HCT116 (cell line): ENCODE measurements at regions not wholly inside any gene's neighbourhood (a gene's known extent, or its start where the extent isn't known, plus 50 kb on each side); places are given as distances from the start of the nearest gene placed in this dataset.

Experiments
- ATAC-seq: fragments of 200-7000 bp; cut with Tn5 transposase; 2 replicates; pipeline ENCODE4 v1.9.1; 2020; ENCODE audit warnings: mild to moderate bottlenecking, moderate library complexity
- BruUV-seq: library from RNA; stranded (reverse); fragments of 400-500 nt; replicated peaks from 2 replicates; lab custom pipeline; 2021; lab: Mats Ljungman, UMichigan
- CTCF ChIA-PET: fragments of 300-600 bp; sonication (Branson Sonifier 250); formaldehyde crosslinking; loops from one replicate; lab custom pipeline; 2021; ENCODE audit warnings: antibody characterized with exemption; lab: Charles Lee
- POLR2A ChIA-PET: fragments of 300-600, 350-600 bp; sonication (Branson Sonifier 250); formaldehyde crosslinking; loops from one replicate; lab custom pipeline; 2021; ENCODE audit warnings: antibody characterized with exemption; lab: Charles Lee
- RAD21 ChIA-PET, 2 experiments: fragments of 300-600 bp; sonication (Branson Sonifier 250); formaldehyde crosslinking; loops; one replicate each; lab custom pipeline; 2023; ENCODE audit warnings: low total read pairs in 2 of 2; ENCODE audit not compliant: uncharacterized antibody in 2 of 2, unreplicated experiment in 2 of 2, low non-redundant PET in 1 of 2; lab: Charles Lee
- DNase-seq: peaks from one replicate; pipeline ENCODE4 v3.0.0-alpha.2; 2010; ENCODE audit warnings: low read depth, low spot score
- H2AFZ ChIP-seq: fragments of 200-600 bp; shearing (Covaris generic), sonication (generic); 2 replicates; pipeline ENCODE4 v1.6.1; 2017; ENCODE audit warnings: low read depth, mixed run types, mixed read lengths, antibody characterized with exemption, low read length; ENCODE audit not compliant: poor library complexity, severe bottlenecking
- H3K27ac ChIP-seq: 2 replicates; pipeline ENCODE4 v1.5.1; 2012; ENCODE audit warnings: low read depth, low read length
- H3K27me3 ChIP-seq: fragments of 200-600 bp; sonication (generic); 2 replicates; pipeline ENCODE4 v1.6.1; 2016; ENCODE audit warnings: mixed run types, low read length, mixed read lengths; ENCODE audit not compliant: insufficient read depth
- H3K36me3 ChIP-seq, 2 experiments: fragments of 200-500 bp in 1 of 2; fragments of 200-600 bp in 1 of 2; sonication (Bioruptor generic) in 1 of 2; sonication (generic) in 1 of 2; 2 replicates each; pipeline versions ENCODE4 v1.5.1 to v1.6.1; 2014 to 2016; ENCODE audit warnings: low read length in 2 of 2, inconsistent platforms in 1 of 2, mixed read lengths in 1 of 2, mixed run types in 1 of 2; ENCODE audit not compliant: insufficient read depth in 2 of 2, control insufficient read depth in 1 of 2
- H3K4me1 ChIP-seq, 2 experiments: fragments of 200-600 bp in 1 of 2; sonication (generic) in 1 of 2; 2 replicates each; pipeline versions ENCODE4 v1.5.1 to v1.6.1; 2012 to 2017; ENCODE audit warnings: low read length in 2 of 2, inconsistent platforms in 1 of 2, mild to moderate bottlenecking in 1 of 2, mixed read lengths in 1 of 2, mixed run types in 1 of 2, moderate library complexity in 1 of 2; ENCODE audit not compliant: insufficient read depth in 2 of 2, control insufficient read depth in 1 of 2
- H3K4me2 ChIP-seq: fragments of 200-600 bp; sonication (generic); 2 replicates; pipeline ENCODE4 v1.6.1; 2017; ENCODE audit warnings: mixed run types, low read length, mixed read lengths
- H3K4me3 ChIP-seq, 2 experiments: fragments of 200-600 bp in 1 of 2; sonication (generic) in 1 of 2; replicated peaks in 1 of 2; 2 replicates each; pipeline ENCODE4 v1.5.1; 2011 to 2016; ENCODE audit warnings: low read length in 2 of 2, control low read depth in 1 of 2, low read depth in 1 of 2, mild to moderate bottlenecking in 1 of 2, mixed read lengths in 1 of 2, mixed run types in 1 of 2
- H3K79me2 ChIP-seq: fragments of 200-600 bp; sonication (generic); 2 replicates; pipeline ENCODE4 v1.6.1; 2017; ENCODE audit warnings: mild to moderate bottlenecking, mixed run types, low read length, moderate library complexity, mixed read lengths; ENCODE audit not compliant: insufficient read depth
- H3K9ac ChIP-seq: fragments of 200-600 bp; sonication (generic); 2 replicates; pipeline ENCODE4 v1.6.1; 2016; ENCODE audit warnings: low read length, mixed read lengths
- H3K9me2 ChIP-seq: fragments of 200-600 bp; sonication (generic), shearing (Covaris generic); 2 replicates; pipeline ENCODE4 v1.6.1; 2017; ENCODE audit warnings: mixed run types, mild to moderate bottlenecking, moderate library complexity; ENCODE audit not compliant: insufficient read depth
- H3K9me3 ChIP-seq, 2 experiments: fragments of 200-500 bp in 1 of 2; fragments of 200-600 bp in 1 of 2; sonication (Bioruptor generic) in 1 of 2; sonication (generic) in 1 of 2; 2 replicates each; pipeline ENCODE4 v1.6.1; 2014 to 2017; ENCODE audit warnings: low read length in 2 of 2, mixed read lengths in 2 of 2, inconsistent platforms in 1 of 2, low read depth in 1 of 2, mild to moderate bottlenecking in 1 of 2, mixed run types in 1 of 2, moderate library complexity in 1 of 2; ENCODE audit not compliant: control insufficient read depth in 1 of 2, insufficient read depth in 1 of 2
- H4K20me1 ChIP-seq: fragments of 200-600 bp; sonication (generic), shearing (Covaris generic); 2 replicates; pipeline ENCODE4 v1.6.1; 2017; ENCODE audit warnings: mixed run types, mild to moderate bottlenecking, moderate library complexity; ENCODE audit not compliant: insufficient read depth
- ATF3 ChIP-seq: IDR thresholded peaks from 2 replicates; pipeline ENCODE4 v1.6.1; 2012
- CBX3 ChIP-seq: IDR thresholded peaks from 2 replicates; pipeline ENCODE4 v1.6.1; 2012; ENCODE audit warnings: low read depth
- CEBPB ChIP-seq: IDR thresholded peaks from 2 replicates; pipeline ENCODE4 v1.6.1; 2012; ENCODE audit warnings: low read depth
- CTCF ChIP-seq, 3 experiments: fragments of 200-600 bp in 1 of 3; sonication (generic) in 1 of 3; IDR thresholded peaks in 2 of 3; conservative IDR thresholded peaks in 1 of 3; 2 replicates each; pipeline ENCODE4 v1.5.1; 2012 to 2017; ENCODE audit warnings: low read depth in 2 of 3, low read length in 2 of 3, antibody characterized with exemption in 1 of 3, borderline replicate concordance in 1 of 3, control low read depth in 1 of 3, mild to moderate bottlenecking in 1 of 3, mixed read lengths in 1 of 3, mixed run types in 1 of 3, moderate library complexity in 1 of 3; ENCODE audit not compliant: insufficient read depth in 1 of 3
- EGR1 ChIP-seq: IDR thresholded peaks from 2 replicates; pipeline ENCODE4 v1.6.1; 2012; ENCODE audit warnings: low read depth
- ELF1 ChIP-seq: IDR thresholded peaks from 2 replicates; pipeline ENCODE4 v1.6.1; 2012; ENCODE audit warnings: low read depth, borderline replicate concordance
- EZH2 ChIP-seq: fragments of 200-600 bp; sonication (generic); IDR thresholded peaks from 2 replicates; pipeline ENCODE4 v1.6.1; 2017; ENCODE audit warnings: antibody characterized with exemption, mixed run types
- FOSL1 ChIP-seq: IDR thresholded peaks from 2 replicates; pipeline ENCODE4 v1.6.1; 2012; ENCODE audit warnings: low read depth
- MAX ChIP-seq: IDR thresholded peaks from 2 replicates; pipeline ENCODE4 v1.6.1; 2012
- RAD21 ChIP-seq: IDR thresholded peaks from 2 replicates; pipeline ENCODE4 v1.6.1; 2012; ENCODE audit warnings: low read depth, mild to moderate bottlenecking
- REST ChIP-seq: IDR thresholded peaks from 2 replicates; pipeline ENCODE4 v1.6.1; 2012; ENCODE audit warnings: low read depth
- SP1 ChIP-seq: IDR thresholded peaks from 2 replicates; pipeline ENCODE4 v1.6.1; 2012; ENCODE audit warnings: low read depth
- SRF ChIP-seq: IDR thresholded peaks from 2 replicates; pipeline ENCODE4 v1.6.1; 2012; ENCODE audit warnings: low read depth
- YY1 ChIP-seq: IDR thresholded peaks from 2 replicates; pipeline ENCODE4 v1.6.1; 2011; ENCODE audit warnings: low read length, low read depth, moderate library complexity, mild to moderate bottlenecking; ENCODE audit not compliant: insufficient replicate concordance; ENCODE audit errors: extremely low read depth
- ZNF274 ChIP-seq: fragments of 200-500 bp; sonication (Bioruptor generic); IDR thresholded peaks from 2 replicates; pipeline ENCODE4 v1.6.1; 2014; ENCODE audit warnings: mild to moderate bottlenecking, low read depth, low read length, inconsistent platforms
- intact Hi-C: fragments of 100-400 bp; cut with micrococcal nuclease; formaldehyde crosslinking; loops from 2 replicates; pipeline ENCODE4 v1.10.0; 2022

- POLR2A ChIA-PET, result no interaction called here
- no peaks in the 10 kb centered on the region for H3K4me1 ChIP-seq
- H3K4me3 ChIP-seq, result no peak overlapping the region
- no peaks in the 10 kb centered on the region for H3K9me2 ChIP-seq
- BruUV-seq, result no TSS peak
- no peak for DNase-seq
- H3K36me3 ChIP-seq, result no peaks in the 10 kb centered on the region
- no peaks in the 10 kb centered on the region for H3K79me2 ChIP-seq
- no peaks in the 10 kb centered on the region; the same call in 1 of the 2 replicates for H3K27me3 ChIP-seq
- H3K27ac ChIP-seq, result no peak overlapping the region
- no peak overlapping the region for H3K4me2 ChIP-seq
- no peaks in the 10 kb centered on the region for H3K9me3 ChIP-seq
- TF ChIP-seq ZNF274 (no peak), SP1 (no peak), EZH2 (no peak), CEBPB (no peak)
- TF ChIP-seq, all 23 proteins: peak for 0
- intact Hi-C loops, result no loop called here
- no peak overlapping the region for H3K9ac ChIP-seq
- no peak overlapping the region for H2AFZ ChIP-seq
- ChIA-PET CTCF (no interaction called here), RAD21 (no interaction called here)
- no peaks in the 10 kb centered on the region for H4K20me1 ChIP-seq
- ATAC-seq, result no peak
These were observed 135.1 kb upstream of the LHCGR start for GRCh38 chr2:48890454-48891131.

GRCh38 chr2:48888066-48888465 lies 132.5 kb upstream of the LHCGR start:
- no peaks in the 10 kb centered on the region for H4K20me1 ChIP-seq
- intact Hi-C loops, result no loop called here
- no peak for DNase-seq
- H3K9me3 ChIP-seq, result no peaks in the 10 kb centered on the region
- H3K9me2 ChIP-seq, result no peaks in the 10 kb centered on the region
- no peak overlapping the region for H3K4me3 ChIP-seq
- no peak overlapping the region for H2AFZ ChIP-seq
- H3K4me2 ChIP-seq, result no peak overlapping the region
- ATAC-seq, result no peak
- RAD21 ChIA-PET, result no interaction called here
- CTCF ChIA-PET, result no interaction called here
- peaks cover 4% of the 10 kb centered on the region; the same call in 1 of the 2 replicates for H3K27me3 ChIP-seq
- no peaks in the 10 kb centered on the region for H3K4me1 ChIP-seq
- H3K36me3 ChIP-seq, result no peaks in the 10 kb centered on the region
- no peak overlapping the region for H3K27ac ChIP-seq
- H3K9ac ChIP-seq, result no peak overlapping the region
- no peaks in the 10 kb centered on the region for H3K79me2 ChIP-seq
- POLR2A ChIA-PET, result no interaction called here
- no TSS peak for BruUV-seq
- TF ChIP-seq REST (no peak), EZH2 (no peak), MAX (no peak), CBX3 (no peak), EGR1 (no peak), RAD21 (no peak), SP1 (no peak), FOSL1 (no peak), ATF3 (no peak), YY1 (no peak), ELF1 (no peak), SRF (no peak), CTCF (IDR thresholded peaks at IDR 0.05 in 2 of 3, conservative IDR thresholded peaks at IDR 0.05 in 1 of 3; ENCODE audit: borderline replicate concordance in 1 of 3, insufficient read depth in 1 of 3, low read depth in 2 of 3, low read length in 2 of 3) (no peak)
